Spinal cord (tissue), 9 donors: ENCODE measurements at regions not wholly inside any gene's neighbourhood (a gene's known extent, or its start where the extent isn't known, plus 50 kb on each side); places are given as distances from the start of the nearest gene placed in this dataset.

Source experiments
- DNase-seq, 6 donors: peaks; one replicate each; pipeline versions ENCODE4 v3.0.0 to v3.0.0-alpha.2; 2013 to 2015; ENCODE audit warnings: low spot score in 6 of 6, low read depth in 4 of 6
- H3K27ac ChIP-seq: one replicate; pipeline ENCODE4 v1.5.1; 2013; ENCODE audit warnings: low read depth, low read length, control low read depth
- H3K27me3 ChIP-seq: one replicate; pipeline ENCODE4 v1.6.1; 2013; ENCODE audit warnings: low read length; ENCODE audit not compliant: control insufficient read depth, insufficient read depth
- H3K36me3 ChIP-seq: one replicate; pipeline ENCODE4 v1.6.1; 2013; ENCODE audit warnings: low read length; ENCODE audit not compliant: control insufficient read depth, insufficient read depth
- H3K4me1 ChIP-seq: one replicate; pipeline ENCODE4 v1.6.1; 2013; ENCODE audit warnings: low read length; ENCODE audit not compliant: control insufficient read depth, insufficient read depth
- H3K4me3 ChIP-seq: one replicate; pipeline ENCODE4 v1.5.1; 2013; ENCODE audit warnings: low read depth, low read length, control low read depth
- H3K9me3 ChIP-seq: one replicate; pipeline ENCODE4 v1.6.1; 2013; ENCODE audit warnings: low read length; ENCODE audit not compliant: control insufficient read depth, insufficient read depth
- WGBS: methylation state at CpG from one replicate; pipeline ENCODE4 v1.1.5; 2013; ENCODE audit warnings: missing lambda C conversion rate; ENCODE audit not compliant: insufficient coverage; 5-methylcytosine and 5-hydroxymethylcytosine counted together
- donor health status: healthy.

DNA sequence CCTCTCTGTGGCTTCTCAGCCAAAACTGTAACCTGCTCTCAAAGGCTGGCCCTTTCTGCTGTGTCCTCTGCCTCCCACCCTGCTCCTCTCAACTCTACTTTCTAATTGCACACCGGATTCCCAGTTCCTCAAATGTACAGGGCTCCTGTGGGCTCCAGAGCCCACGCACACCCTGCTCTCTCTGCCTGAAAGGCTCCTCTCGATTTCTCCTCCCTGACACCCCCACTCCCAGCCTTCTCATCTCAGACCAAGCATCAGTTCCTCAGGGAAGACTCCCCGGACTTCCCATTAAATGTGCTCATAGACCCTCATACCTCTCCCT lies 111.7 kb upstream of the STEAP1B start:
- H3K27ac ChIP-seq: no peak overlapping the region
- no peaks in the 10 kb centered on the region for H3K4me1 ChIP-seq
- 82% methylated on average over 4 of the region's 4 CpGs for WGBS
- no peaks in the 10 kb centered on the region for H3K36me3 ChIP-seq
- no peak overlapping the region for H3K4me3 ChIP-seq
- no peaks in the 10 kb centered on the region for H3K27me3 ChIP-seq
- DNase-seq: no peak
- no peaks in the 10 kb centered on the region for H3K9me3 ChIP-seq

DNA sequence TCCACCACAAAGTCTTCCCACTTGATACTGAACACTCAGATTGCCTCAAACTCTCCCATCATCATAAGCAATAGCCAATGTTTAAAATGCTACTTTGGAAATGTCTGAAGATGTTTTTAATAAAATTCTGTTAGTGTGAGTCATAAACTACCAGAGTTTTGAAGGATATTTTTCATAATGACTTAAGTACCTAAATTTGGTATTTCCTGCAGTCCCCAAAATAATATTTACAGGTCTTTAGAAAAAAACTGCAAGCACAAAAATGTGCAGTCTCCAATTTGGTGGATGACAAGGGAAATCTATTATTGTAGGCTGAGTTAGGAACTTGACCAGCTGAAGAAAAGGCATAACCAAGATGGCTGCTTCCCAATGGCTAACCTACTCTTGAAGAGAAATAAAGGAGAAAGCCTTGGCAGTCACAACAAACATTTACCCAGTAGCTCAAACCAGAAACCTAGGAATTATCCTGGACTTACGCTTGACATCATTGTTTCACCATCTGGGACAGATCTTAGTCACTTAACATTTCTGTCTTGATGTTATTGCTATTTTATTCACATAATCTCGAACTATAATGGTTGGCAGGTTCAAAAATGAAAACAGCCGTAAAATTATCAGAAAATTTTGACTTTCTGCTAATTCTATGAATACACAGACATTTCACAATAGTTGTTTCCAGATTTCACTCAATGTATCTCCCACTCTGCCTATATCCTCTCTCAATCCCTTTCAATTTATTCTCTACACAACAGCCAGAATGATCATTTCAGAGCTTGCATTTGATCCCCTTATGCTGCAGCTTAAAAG lies 111.2 kb upstream of the STEAP1B start:
- H3K4me1 ChIP-seq: no peaks in the 10 kb centered on the region
- DNase-seq: no peak
- H3K27ac ChIP-seq: no peak overlapping the region
- H3K4me3 ChIP-seq: no peak overlapping the region
- no peaks in the 10 kb centered on the region for H3K27me3 ChIP-seq
- H3K36me3 ChIP-seq: no peaks in the 10 kb centered on the region
- no peaks in the 10 kb centered on the region for H3K9me3 ChIP-seq
- WGBS: 80% methylated on average over 1 of the region's 3 CpGs

DNA sequence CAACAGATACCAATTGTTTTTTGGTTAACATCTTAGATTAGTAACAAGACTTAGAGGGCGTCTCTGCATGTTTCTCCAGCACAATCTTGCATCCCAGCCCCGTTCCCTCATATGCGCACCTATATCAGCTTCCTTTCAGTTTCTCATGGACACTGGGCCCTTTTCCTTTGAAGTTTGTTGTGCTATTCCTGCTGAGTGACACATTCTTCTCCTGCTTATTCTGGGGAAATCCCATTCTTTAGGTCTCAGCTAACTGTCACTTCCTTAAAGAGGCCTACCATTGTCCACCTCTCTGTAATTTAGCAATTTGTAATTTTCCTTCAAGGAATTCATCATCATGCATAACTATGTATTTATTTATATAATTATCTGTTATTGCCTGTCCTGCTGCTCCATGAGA lies 110.3 kb upstream of the STEAP1B start:
- 96% methylated on average over 3 of the region's 3 CpGs for WGBS

DNA sequence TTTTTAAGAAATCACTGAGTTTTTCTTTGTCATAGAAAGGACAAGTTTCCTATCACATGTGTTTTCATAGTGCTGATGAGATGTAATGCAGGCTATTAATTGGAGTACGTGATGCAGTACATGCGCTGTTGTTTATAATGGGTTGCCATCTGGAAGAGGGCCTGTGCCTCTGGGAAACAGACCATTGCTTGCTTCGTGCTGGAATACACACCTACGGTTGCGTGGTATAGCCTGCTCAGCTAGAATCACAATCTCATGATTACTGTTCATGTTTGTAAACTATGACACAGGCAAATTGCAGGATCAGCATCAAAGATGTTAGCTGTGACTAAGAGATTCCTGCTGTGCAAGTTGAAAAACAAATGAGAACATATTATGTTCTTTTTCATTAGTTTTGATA lies 107.2 kb upstream of the STEAP1B start:
- WGBS: 81% methylated on average over 2 of the region's 5 CpGs
- DNase-seq: peak in 1 of 6 donors; percentile 70
- H3K4me1 ChIP-seq: no peaks in the 10 kb centered on the region

More for the DNA sequence above, 110.3 kb upstream of the STEAP1B start:
- Histone ChIP-seq H3K36me3 (no peaks in the 10 kb centered on the region), H3K27me3 (no peaks in the 10 kb centered on the region), H3K27ac (no peak overlapping the region), H3K4me1 (no peaks in the 10 kb centered on the region), H3K9me3 (no peaks in the 10 kb centered on the region), H3K4me3 (no peak overlapping the region)
- no peak for DNase-seq

DNA sequence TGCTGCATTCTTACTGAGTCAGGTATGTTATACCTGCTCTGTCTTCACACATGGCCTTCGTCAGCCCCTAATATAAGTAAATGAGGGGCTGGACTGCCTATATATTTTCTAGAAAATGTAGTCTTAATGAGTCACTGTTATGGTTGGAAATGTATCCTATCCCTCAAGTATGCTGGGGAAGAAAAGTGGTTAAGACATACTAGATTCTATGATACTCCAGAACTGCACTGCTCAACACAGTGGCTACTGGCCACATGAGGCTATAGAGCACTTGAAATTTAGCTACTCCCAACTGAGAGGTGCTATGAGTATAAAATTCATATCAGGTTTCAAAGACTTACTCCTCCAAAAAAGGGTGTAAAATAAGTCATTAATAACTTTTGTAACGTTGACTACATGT lies 104.3 kb upstream of the STEAP1B start:
- DNase-seq: no peak
- H3K36me3 ChIP-seq: no peaks in the 10 kb centered on the region
- H3K4me1 ChIP-seq: no peaks in the 10 kb centered on the region
- H3K9me3 ChIP-seq: no peaks in the 10 kb centered on the region
- no peak overlapping the region for H3K4me3 ChIP-seq
- no peaks in the 10 kb centered on the region for H3K27me3 ChIP-seq
- H3K27ac ChIP-seq: no peak overlapping the region
- no CpG with 5 or more reads among the region's 2 CpGs for WGBS

More for the DNA sequence above, 107.2 kb upstream of the STEAP1B start:
- Histone ChIP-seq H3K27me3 (no peaks in the 10 kb centered on the region), H3K9me3 (no peaks in the 10 kb centered on the region), H3K27ac (no peak overlapping the region), H3K36me3 (no peaks in the 10 kb centered on the region), H3K4me3 (no peak overlapping the region)

DNA sequence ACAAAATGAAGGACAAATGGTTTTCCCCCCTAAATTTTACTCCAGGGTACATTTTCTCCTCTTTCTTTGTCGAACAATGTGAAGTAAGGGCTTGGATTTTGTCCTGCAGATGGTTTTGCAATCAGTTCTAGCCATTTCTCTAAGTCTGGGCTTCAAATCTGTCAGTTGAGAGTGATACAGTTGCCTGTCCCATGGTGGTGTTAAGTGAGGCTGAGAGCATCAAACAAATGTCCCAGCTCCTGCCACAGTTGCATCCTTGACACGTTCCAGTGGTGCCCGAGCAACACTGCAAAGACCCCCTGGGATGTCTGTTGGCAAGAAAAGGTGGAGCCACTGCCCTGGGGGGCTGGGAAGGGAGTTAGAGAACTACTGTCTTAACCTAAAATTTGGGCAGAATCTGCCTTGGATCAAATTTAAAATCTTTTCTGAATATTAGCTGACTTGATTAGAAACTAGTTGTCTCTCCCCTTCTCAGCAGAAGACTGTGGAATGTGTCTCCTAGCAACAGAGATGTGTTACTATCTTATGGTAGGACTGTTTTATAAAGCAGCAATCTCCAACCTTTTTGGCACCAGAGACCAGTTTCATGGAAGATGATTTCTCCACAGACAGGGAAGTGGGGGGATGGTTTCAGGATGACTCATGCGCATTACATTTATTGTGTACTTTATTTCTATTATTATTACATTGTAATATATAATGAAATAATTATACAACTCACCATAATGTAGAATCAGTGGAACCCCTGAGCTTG lies 102.0 kb upstream of the STEAP1B start:
- no peaks in the 10 kb centered on the region for H3K27me3 ChIP-seq
- no peaks in the 10 kb centered on the region for H3K36me3 ChIP-seq
- WGBS: 24% methylated on average over 2 of the region's 4 CpGs
- H3K4me1 ChIP-seq: no peaks in the 10 kb centered on the region
- peak in 2 of 6 donors; percentile 62 to 78 for DNase-seq
- H3K27ac ChIP-seq: no peak overlapping the region
- H3K4me3 ChIP-seq: no peak overlapping the region
- H3K9me3 ChIP-seq: no peaks in the 10 kb centered on the region

DNA sequence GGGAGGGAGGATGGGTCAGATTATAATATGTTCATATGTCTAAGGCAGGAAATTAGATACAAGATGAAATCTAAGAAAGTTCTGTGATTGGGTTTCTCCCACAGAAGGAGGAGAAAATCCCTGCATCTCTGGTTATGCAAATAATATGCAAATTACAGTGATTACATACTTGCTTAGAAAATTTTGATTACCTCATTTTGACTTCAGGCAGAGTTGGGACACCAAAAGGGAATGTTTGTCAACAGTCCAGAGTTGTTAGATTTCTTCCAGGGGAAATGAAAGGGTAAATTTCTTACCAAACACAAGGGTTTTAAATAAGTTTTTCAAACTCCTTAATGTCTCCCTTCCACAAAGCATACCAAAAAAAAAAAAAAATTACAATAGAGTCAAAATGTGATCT lies 101.4 kb upstream of the STEAP1B start:
- Histone ChIP-seq H3K27ac (no peak overlapping the region), H3K36me3 (no peaks in the 10 kb centered on the region), H3K9me3 (no peaks in the 10 kb centered on the region), H3K27me3 (no peaks in the 10 kb centered on the region), H3K4me1 (no peaks in the 10 kb centered on the region), H3K4me3 (no peak overlapping the region)
- DNase-seq: peak in 1 of 6 donors; percentile 18

DNA sequence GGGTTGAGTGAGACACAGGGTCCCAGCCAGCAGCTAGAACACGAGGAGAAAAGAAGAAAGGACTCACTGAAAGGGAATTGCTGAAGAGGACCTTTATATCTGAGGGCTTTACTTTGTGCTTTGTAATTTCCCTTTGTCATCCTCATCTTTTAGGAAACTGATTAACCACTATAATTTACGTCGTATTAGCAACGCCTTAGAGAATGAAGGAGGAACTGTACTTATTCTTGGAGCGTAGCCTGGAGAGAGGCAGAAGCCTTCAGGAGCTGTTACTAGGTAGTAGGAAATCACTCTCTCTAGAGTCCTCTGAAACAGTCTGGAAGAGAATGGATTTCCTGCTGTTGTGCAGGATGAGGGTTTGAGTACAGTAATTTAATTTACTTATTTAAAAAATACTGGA lies 101.0 kb upstream of the STEAP1B start:
- no peaks in the 10 kb centered on the region for H3K36me3 ChIP-seq
- no peak overlapping the region for H3K27ac ChIP-seq
- WGBS: 40% methylated on average over 2 of the region's 5 CpGs
- DNase-seq: peak in 2 of 6 donors; percentile 32 to 38
- no peaks in the 10 kb centered on the region for H3K27me3 ChIP-seq
- no peaks in the 10 kb centered on the region for H3K9me3 ChIP-seq
- no peak overlapping the region for H3K4me3 ChIP-seq
- no peaks in the 10 kb centered on the region for H3K4me1 ChIP-seq

DNA sequence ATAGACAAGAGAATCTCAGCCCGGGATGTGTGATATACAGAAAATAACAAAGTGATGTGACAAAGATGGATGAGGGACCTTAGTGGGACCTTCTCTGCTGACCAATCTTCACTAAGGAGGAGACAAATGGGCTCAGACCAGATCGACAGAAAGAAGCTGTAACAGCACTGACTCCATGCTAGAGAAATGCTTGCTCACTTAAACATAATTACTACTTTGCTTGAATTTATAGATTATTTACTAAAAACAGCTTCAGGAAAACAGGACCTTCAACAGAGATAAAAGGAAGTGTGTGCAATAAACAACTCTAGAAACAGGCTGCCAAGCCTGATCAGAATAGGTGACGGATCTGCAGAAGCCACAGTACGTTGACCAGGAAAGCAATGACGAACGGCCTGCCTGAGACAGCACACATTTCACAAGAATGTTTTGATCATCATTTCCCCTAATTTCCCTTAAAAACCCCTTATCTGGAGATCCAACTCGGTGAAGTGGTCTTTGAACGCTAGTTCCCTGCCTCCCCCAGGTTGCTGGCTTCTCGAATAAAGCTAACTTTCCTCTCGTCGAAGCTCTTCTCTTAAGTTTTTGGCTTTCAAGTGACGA lies 98.4 kb upstream of the STEAP1B start:
- Histone ChIP-seq H3K9me3 (no peaks in the 10 kb centered on the region), H3K4me3 (no peak overlapping the region), H3K27ac (no peak overlapping the region), H3K27me3 (no peaks in the 10 kb centered on the region), H3K36me3 (no peaks in the 10 kb centered on the region), H3K4me1 (no peaks in the 10 kb centered on the region)
- DNase-seq: no peak
- WGBS: 88% methylated on average over 11 of the region's 12 CpGs
